ENCODE measurements at regions not wholly inside any gene's neighbourhood (a gene's known extent, or its start where the extent isn't known, plus 50 kb on each side); places are given as distances from the start of the nearest gene placed in this dataset.

DNA sequence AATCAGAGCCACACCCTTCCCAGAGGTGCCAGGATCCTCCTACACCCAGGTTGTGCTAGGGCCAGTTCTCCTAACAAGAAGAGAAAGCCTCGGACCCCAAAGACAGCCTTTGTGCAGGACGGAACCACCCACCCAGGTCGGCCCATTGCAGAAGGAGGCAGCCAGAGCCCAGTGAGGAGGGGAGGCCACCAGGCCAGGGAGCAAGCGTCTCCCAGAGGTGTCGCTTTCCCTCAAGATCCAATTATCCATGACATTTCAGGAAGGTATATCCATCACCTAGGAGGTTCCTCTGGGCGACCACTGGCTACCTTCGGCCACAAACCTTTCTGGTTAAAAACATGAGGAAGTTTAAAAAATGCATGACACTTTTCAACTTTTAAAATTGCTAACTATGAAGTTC lies 87.4 kb upstream of the THBS2 start:
- TF ChIP-seq POLR2A (IDR thresholded peaks at IDR 0.05; ENCODE audit: low read length) (no peak), GATA1 (IDR thresholded peaks at IDR 0.05; ENCODE audit: low read depth, low read length) (no peak)
